ENCODE measurements at regions not wholly inside any gene's neighbourhood (a gene's known extent, or its start where the extent isn't known, plus 50 kb on each side); places are given as distances from the start of the nearest gene placed in this dataset.

DNA sequence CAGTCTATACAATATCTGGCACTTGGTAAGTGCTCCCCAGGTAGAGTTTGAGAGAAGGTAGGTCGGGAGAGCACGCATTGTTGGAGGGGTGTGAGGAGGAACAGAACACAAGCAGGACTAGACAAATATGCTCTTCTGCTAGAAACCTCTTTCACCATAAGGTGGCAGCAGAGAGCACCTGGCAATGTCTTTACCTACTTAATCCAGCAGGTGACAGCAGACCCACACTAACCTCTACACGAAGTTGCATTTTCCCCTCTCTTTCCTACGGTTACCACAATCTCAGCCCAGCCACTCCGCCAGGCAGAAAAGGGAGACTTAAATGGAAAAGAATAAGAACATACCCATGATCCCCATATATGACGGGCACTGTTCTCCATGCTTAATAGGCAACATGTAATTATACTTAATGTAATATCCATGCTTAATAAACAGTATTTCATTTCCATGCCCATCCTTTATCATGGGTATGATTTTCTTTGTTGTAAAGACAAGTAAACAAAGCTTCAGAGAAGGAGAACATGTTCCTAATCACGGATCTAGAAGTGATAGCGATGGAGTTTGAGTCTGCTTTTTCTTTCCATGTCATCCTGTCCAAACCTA, 55.1 kb upstream of the CCL2 start:
- no peak overlapping the region for H3K4me3 ChIP-seq (ENCODE audit: low read depth, low read length)

DNA sequence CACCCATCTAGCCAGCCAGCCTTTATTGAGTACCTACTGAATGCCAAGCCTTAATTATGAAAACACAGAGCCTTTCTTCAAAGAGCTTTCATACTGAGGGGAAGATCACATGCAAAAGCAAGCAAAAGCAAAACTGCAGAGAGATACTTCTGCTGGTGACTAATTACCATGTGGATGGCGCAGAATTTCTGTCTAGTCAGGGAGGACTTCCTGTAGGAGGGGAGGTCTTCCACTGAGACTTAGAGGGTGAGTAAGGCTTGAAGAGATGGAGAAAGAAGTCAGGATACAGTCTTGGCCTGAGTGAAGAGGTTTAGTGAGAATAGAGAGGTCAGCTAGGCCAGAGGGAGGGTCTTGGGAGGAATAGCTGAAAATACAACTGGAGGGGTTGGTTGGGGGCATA, 53.9 kb upstream of the CCL2 start:
- no peak overlapping the region for H3K4me3 ChIP-seq (ENCODE audit: low read depth, low read length)

DNA sequence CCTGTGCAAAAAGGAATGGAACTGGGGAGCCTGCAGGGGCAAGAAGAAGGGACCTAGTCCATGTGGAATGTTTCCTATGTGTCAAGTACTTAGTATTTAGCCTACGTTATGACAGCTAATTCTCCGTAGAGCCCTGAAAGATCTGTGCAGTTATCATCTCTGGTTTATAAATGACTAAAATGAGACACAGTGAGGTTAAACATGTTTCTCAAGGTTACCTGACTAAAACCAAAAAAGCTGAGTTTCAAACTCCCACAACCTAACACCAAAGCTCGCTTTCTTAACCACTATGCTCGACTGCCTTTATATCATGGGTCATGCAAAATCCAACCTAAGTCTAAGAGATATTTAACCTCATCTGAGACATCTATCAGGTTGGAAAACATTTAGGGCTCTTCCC, 53.3 kb upstream of the CCL2 start:
- H3K4me3 ChIP-seq (ENCODE audit: low read depth, low read length) = no peak overlapping the region

DNA sequence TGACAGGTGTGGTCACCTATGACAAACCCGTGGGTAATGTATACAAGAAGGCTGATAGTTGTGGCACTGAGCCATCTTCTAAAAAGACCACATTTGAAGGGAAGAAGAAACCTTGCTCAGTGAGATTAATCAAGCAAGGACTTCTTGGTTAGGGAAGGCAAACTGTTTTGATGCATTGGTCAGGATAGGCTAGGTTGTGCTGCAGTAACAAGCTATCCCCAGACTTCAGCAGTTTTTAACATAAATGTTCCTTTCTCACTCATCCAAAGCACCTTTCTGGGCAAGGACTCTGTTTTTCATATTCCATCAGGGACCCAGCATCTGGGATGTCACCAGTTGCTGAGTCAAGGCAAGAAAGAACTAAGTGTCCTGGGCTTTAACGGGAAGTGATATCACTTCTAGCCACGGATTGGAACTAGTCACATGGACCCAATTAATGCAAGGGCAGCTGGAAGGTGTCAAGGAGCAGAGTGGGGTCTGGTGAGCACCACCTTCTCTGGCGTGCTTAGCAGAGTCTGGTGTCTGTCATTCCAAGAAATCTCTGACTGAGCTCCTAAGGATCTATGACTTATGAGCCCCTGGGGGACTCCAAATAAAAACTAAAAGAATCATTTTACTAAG, 52.0 kb upstream of the CCL2 start:
- H3K4me3 ChIP-seq (ENCODE audit: low read depth, low read length) = no peak overlapping the region

DNA sequence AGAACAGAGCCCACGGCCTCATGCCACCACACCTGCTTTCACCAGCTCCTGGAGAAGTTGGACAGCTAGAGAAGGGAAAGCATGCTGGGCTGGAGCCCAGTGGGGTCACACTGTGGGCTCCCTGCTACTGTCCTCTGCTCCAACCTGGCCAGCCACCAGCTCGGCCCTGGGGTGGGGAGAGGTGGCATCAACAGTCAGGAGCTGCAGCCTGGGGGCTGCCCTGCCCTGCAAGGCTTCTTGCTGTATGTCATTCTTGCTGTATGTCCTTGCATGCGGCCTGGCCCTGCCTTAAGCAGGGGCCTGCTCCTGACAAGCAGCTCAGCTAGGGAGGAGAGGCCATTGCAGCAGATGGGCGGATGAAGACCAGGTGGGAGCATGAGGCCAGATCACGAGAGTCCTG, 50.7 kb upstream of the CCL2 start:
- no peak overlapping the region for H3K4me3 ChIP-seq (ENCODE audit: low read depth, low read length)

Measured in iPS-11a (cell line).